Erythroblast (primary cell): ENCODE measurements at regions not wholly inside any gene's neighbourhood (a gene's known extent, or its start where the extent isn't known, plus 50 kb on each side); places are given as distances from the start of the nearest gene placed in this dataset.

Experiments used
- GATA1 ChIP-seq: IDR thresholded peaks from 2 replicates; pipeline ENCODE4 v1.6.1; 2011; ENCODE audit warnings: low read depth, mild to moderate bottlenecking, control low read depth, low read length, moderate library complexity
- POLR2A ChIP-seq: IDR thresholded peaks from 2 replicates; pipeline ENCODE4 v1.6.1; 2011; ENCODE audit warnings: mild to moderate bottlenecking, low read length

GRCh38 chr5:156037151-156037909 is 289.6 kb upstream of the SGCD start:
- TF ChIP-seq POLR2A (no peak), GATA1 (no peak)
